Ascending aorta (tissue), 2 donors: ENCODE measurements at regions not wholly inside any gene's neighbourhood (a gene's known extent, or its start where the extent isn't known, plus 50 kb on each side); places are given as distances from the start of the nearest gene placed in this dataset.

Experiments
- DNase-seq, 2 donors: peaks; one replicate each; pipeline ENCODE4 v3.0.0-alpha.2; 2019; ENCODE audit warnings: low spot score in 2 of 2
- H3K27ac ChIP-seq, 2 donors: fragments of 200-600 bp; sonication (generic); one replicate each; pipeline ENCODE4 v1.5.1; 2016 to 2017; ENCODE audit warnings: mild to moderate bottlenecking in 1 of 2
- H3K27me3 ChIP-seq: fragments of 200-600 bp; sonication (generic); one replicate; pipeline ENCODE4 v1.5.1; 2017
- H3K36me3 ChIP-seq, 2 donors: fragments of 200-600 bp; sonication (generic); one replicate each; pipeline ENCODE4 v1.5.1; 2016
- H3K4me1 ChIP-seq, 2 donors: fragments of 200-600 bp; sonication (generic); one replicate each; pipeline ENCODE4 v1.5.1; 2016 to 2017; ENCODE audit warnings: mild to moderate bottlenecking in 1 of 2
- H3K4me3 ChIP-seq, 2 donors: fragments of 200-600 bp; sonication (generic); one replicate each; pipeline ENCODE4 v1.5.1; 2016 to 2017; ENCODE audit warnings: mild to moderate bottlenecking in 1 of 2
- H3K9me3 ChIP-seq, 2 donors: fragments of 200-600 bp; sonication (generic); one replicate each; pipeline ENCODE4 v1.5.1; 2016
- CTCF ChIP-seq, 3 experiments: fragments of 200-600 bp in 2 of 3; fragments of 450-650 bp in 1 of 3; sonication (generic) in 2 of 3; IDR thresholded peaks; one replicate each; pipeline ENCODE4 v1.5.1; 2016 to 2019; ENCODE audit warnings: antibody characterized with exemption in 3 of 3, mild to moderate bottlenecking in 1 of 3, moderate library complexity in 1 of 3
- intact Hi-C: fragments of 100-400 bp; cut with DNase I; formaldehyde crosslinking; loops from one replicate; pipeline ENCODE4 v1.15.1; 2023

GRCh38 chr10:6349846-6350535, 147.3 kb downstream of the PFKFB3 start:
- Histone ChIP-seq H3K27me3 (no peaks in the 10 kb centered on the region), H3K36me3 (no peaks in the 10 kb centered on the region), H3K27ac (no peak overlapping the region), H3K4me3 (no peak overlapping the region), H3K4me1 (peaks cover 0 to 18% of the 10 kb centered on the region in 2 donors), H3K9me3 (no peaks in the 10 kb centered on the region)
- TF ChIP-seq CTCF (IDR thresholded peaks at IDR 0.05) = no peak
- intact Hi-C loops = no loop called here
- DNase-seq = no peak

GRCh38 chr10:6350609-6351008, 147.9 kb downstream of the PFKFB3 start:
- DNase-seq = no peak
- H3K27me3 ChIP-seq = no peaks in the 10 kb centered on the region
- no peaks in the 10 kb centered on the region for H3K36me3 ChIP-seq
- H3K9me3 ChIP-seq = peaks cover 0 to 6% of the 10 kb centered on the region in 2 donors
- H3K27ac ChIP-seq = no peak overlapping the region
- intact Hi-C loops = no loop called here
- TF ChIP-seq CTCF (IDR thresholded peaks at IDR 0.05) = no peak
- H3K4me3 ChIP-seq = no peak overlapping the region
- H3K4me1 ChIP-seq = peaks cover 0 to 18% of the 10 kb centered on the region in 2 donors

GRCh38 chr10:6351495-6351894, 148.8 kb downstream of the PFKFB3 start:
- Histone ChIP-seq H3K9me3 (peaks cover 6 to 15% of the 10 kb centered on the region in 2 donors), H3K36me3 (no peaks in the 10 kb centered on the region), H3K27me3 (no peaks in the 10 kb centered on the region), H3K4me3 (no peak overlapping the region), H3K4me1 (peaks cover 0 to 18% of the 10 kb centered on the region in 2 donors), H3K27ac (no peak overlapping the region)
- TF ChIP-seq CTCF (IDR thresholded peaks at IDR 0.05) = no peak
- intact Hi-C loops = no loop called here
- no peak for DNase-seq

- H3K27ac ChIP-seq = no peak overlapping the region
- H3K9me3 ChIP-seq = peaks cover 7 to 17% of the 10 kb centered on the region in 2 donors
- H3K36me3 ChIP-seq = no peaks in the 10 kb centered on the region
- TF ChIP-seq CTCF (IDR thresholded peaks at IDR 0.05) = no peak
- intact Hi-C loops = no loop called here
- H3K27me3 ChIP-seq = no peaks in the 10 kb centered on the region
- H3K4me3 ChIP-seq = no peak overlapping the region
- no peaks in the 10 kb centered on the region for H3K4me1 ChIP-seq
- DNase-seq = no peak
Measured at GRCh38 chr10:6353526-6353925, 150.8 kb downstream of the PFKFB3 start.

GRCh38 chr10:6354168-6354772, 151.5 kb downstream of the PFKFB3 start:
- Histone ChIP-seq H3K27ac (no peak overlapping the region), H3K4me3 (no peak overlapping the region), H3K36me3 (no peaks in the 10 kb centered on the region), H3K9me3 (peaks cover 7 to 17% of the 10 kb centered on the region in 2 donors), H3K4me1 (no peaks in the 10 kb centered on the region), H3K27me3 (no peaks in the 10 kb centered on the region)
- DNase-seq = no peak
- TF ChIP-seq CTCF (IDR thresholded peaks at IDR 0.05) = no peak
- intact Hi-C loops = no loop called here
